Iris pigment epithelial cell (primary cell): ENCODE measurements at regions not wholly inside any gene's neighbourhood (a gene's known extent, or its start where the extent isn't known, plus 50 kb on each side); places are given as distances from the start of the nearest gene placed in this dataset.
A peak's percentile ranks its signal among the peaks of the same experiment; 100 is the strongest.

Source experiments
- DNase-seq: peaks from one replicate; pipeline ENCODE4 v3.0.0-alpha.2; 2011; ENCODE audit warnings: low read depth

DNA sequence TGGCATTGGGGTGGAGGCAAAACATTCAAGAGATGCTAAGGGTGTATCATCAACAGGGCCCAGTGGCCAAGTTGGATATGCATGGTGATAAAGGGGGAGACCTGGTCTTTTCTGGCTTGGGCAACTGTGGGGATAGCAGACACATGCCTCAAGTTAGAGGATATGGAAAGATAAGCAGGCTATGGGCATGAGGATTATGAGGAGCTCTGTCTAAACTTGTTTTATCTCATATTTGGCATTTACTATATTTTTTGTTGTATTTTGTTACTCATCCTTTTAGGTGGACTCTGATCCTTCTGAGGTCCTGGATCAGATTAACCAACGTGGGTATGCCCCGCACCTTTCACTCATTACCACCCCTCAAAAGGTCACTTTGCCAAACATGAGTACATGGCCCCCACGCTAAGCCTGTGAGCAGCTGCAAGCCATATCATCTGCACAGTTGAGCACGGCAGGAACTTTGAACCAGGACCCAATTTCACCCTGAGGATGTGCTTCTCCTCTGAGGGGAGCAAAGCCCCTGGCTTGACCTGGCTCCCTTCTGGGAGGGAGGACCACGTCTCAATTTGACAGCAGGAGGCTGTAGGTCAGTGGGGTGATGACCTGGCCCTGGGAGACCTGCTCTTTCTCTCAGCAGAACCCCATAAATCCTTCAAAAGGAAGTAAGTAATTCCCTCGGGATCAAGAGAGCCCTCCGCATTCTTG is 71.1 kb upstream of the CD180 start:
- no peak for DNase-seq

GRCh38 chr5:67266654-67267350 is 70.2 kb upstream of the CD180 start:
- DNase-seq: no peak

GRCh38 chr5:67265951-67266350 is 69.4 kb upstream of the CD180 start:
- peak; percentile 45 for DNase-seq

GRCh38 chr5:67263656-67264408 is 67.2 kb upstream of the CD180 start:
- DNase-seq: no peak

GRCh38 chr5:67262956-67263355 is 66.4 kb upstream of the CD180 start:
- no peak for DNase-seq

DNA sequence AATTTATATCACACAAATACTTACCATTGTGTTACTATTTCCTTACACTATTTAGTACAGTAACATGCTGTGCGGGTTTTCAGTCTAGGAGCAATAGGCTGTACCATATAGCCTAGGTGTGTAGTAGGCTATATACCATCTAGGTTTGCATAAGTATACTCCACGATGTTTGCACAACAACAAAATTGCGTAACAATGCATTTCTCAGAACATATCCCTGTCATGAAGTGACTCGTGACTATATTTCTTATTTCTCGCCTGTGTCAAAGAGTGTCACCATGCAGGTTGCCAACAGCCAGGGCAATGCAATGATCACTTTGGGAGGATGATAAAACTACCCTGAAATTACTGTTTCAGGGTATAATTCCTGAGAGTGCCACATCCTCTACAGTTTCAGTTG is 65.6 kb upstream of the CD180 start:
- DNase-seq: no peak

GRCh38 chr5:67259548-67260215 is 63.1 kb upstream of the CD180 start:
- no peak for DNase-seq

- DNase-seq: no peak
Measured at GRCh38 chr5:67257500-67257899, 60.9 kb upstream of the CD180 start.

DNA sequence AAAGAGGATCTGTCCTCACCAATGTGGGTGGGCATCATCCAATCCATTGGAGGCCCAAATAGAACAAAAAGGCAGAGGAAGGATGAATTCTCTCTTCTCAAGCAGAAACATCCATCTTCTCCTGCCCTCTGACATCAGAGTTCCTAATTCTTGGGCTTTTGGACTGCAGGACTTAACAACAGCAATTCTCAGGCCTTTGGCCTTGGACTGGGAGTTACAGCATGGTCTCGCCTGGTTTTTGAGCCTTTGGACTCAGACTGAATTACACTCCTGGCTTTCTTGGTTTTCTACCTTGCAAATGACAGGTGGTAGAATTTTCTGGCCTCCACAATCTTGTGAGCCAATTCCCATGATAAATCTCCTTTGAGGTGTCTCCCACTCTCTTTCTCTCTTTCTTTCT is 60.5 kb upstream of the CD180 start:
- DNase-seq: no peak

GRCh38 chr5:67255881-67256280 is 59.3 kb upstream of the CD180 start:
- DNase-seq: peak; percentile 65

DNA sequence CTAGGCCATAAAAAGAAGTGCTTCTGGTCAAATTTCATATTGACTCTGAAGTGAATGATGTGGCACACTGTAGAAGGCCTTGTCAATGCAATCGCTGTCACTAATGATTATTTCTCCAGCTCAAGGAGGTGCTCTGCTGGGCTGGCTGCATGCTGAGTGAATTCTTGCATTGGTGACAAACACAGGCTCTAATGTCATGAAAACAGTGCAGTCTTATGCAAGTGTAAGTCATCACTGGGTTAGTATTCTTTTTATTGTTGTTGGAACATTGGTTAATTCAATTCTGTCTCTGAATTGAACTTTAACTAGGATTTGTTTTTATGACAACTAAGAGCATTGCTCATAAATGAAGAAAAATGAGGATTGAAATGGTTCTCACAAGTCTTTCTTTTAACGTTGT is 57.3 kb upstream of the CD180 start:
- no peak for DNase-seq

- DNase-seq: peak; percentile 50
Measured at GRCh38 chr5:67249590-67249895, 52.9 kb upstream of the CD180 start.

DNA sequence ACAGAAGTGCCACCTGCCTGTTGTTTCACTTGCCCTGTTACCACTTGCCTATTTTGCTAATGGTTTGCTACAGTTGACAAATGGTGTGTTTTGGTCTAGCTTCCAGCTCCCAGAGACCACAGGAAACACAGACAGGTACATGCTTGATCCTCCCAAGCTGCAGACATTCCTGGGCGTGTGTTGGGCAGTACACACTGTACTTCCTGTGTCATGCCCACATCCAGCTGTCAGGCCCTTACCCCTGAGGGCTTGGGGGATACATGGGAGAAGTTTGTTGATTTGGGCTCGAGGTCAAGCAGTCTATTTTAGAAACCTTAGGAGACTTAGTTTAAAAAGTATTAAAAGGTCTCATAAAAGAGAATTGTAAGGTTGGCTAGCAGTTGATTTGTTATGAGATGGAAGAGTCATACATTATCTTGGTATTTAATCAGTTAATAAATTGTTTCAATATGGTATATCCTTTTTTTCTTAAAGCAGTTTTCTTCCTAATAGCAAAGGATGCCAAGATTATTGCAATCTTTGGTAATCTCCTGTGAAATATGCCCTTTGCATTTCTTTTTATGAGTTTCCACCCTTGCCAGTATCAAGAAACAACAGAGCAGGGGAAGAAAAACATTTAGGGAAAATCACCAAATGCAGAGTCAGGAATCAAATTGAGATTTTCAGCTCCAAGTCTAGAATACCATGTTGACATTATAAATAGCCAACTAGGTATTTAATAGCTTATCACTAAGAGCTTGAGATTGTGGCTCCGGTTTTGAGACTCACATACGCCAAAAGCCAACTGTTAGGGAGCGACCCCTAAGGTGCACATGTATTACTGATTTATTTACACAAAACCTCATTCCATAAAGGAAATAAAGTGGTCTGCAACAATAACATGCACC is 52.3 kb upstream of the CD180 start:
- DNase-seq: no peak

- no peak for DNase-seq
Measured at GRCh38 chr5:67246546-67247268, 50.1 kb upstream of the CD180 start.
